ENCODE measurements at regions not wholly inside any gene's neighbourhood (a gene's known extent, or its start where the extent isn't known, plus 50 kb on each side); places are given as distances from the start of the nearest gene placed in this dataset.

- Histone ChIP-seq H3K9me2 (ENCODE audit: insufficient read depth, low read length) (no peaks in the 10 kb centered on the region), H3F3A (ENCODE audit: insufficient read depth, low read length, poor library complexity, severe bottlenecking) (no peaks in the 10 kb centered on the region), H4K20me1 (ENCODE audit: insufficient read depth) (no peaks in the 10 kb centered on the region), H2AFZ (ENCODE audit: low read depth, low read length) (no peak overlapping the region), H3K27me3 (ENCODE audit: insufficient read depth, low read depth, low read length) (no peaks in the 10 kb centered on the region), H3K27ac (ENCODE audit: low read length) (no peak overlapping the region), H3K4me3 (ENCODE audit: low read length) (no peak overlapping the region), H3K36me3 (ENCODE audit: insufficient read depth, low read length) (no peaks in the 10 kb centered on the region), H3K4me2 (ENCODE audit: low read length) (no peak overlapping the region), H3K79me2 (replicated peaks; ENCODE audit: insufficient read depth, low read length) (no peaks in the 10 kb centered on the region), H3K9me3 (ENCODE audit: low read length) (no peaks in the 10 kb centered on the region), H3K9ac (ENCODE audit: low read length) (no peak overlapping the region)
- TF ChIP-seq SMC3 (conservative IDR thresholded peaks at IDR 0.05; ENCODE audit: poor library complexity), result no peak
- TF ChIP-seq EZH2 (IDR thresholded peaks at IDR 0.05; ENCODE audit: borderline replicate concordance, insufficient read depth, low read length, poor library complexity, severe bottlenecking), result no peak
Measured at GRCh38 chr2:121033461-121033996, 251.5 kb downstream of the TFCP2L1 start.

- Histone ChIP-seq H3K27ac (ENCODE audit: low read length) (no peak overlapping the region), H3K27me3 (ENCODE audit: insufficient read depth, low read depth, low read length) (no peaks in the 10 kb centered on the region), H3K4me2 (ENCODE audit: low read length) (no peak overlapping the region), H3K36me3 (ENCODE audit: insufficient read depth, low read length) (no peaks in the 10 kb centered on the region), H4K20me1 (ENCODE audit: insufficient read depth) (no peaks in the 10 kb centered on the region), H3F3A (ENCODE audit: insufficient read depth, low read length, poor library complexity, severe bottlenecking) (no peaks in the 10 kb centered on the region), H3K4me3 (ENCODE audit: low read length) (no peak overlapping the region), H3K9me2 (ENCODE audit: insufficient read depth, low read length) (no peaks in the 10 kb centered on the region), H3K79me2 (replicated peaks; ENCODE audit: insufficient read depth, low read length) (no peaks in the 10 kb centered on the region), H3K9ac (ENCODE audit: low read length) (no peak overlapping the region), H3K9me3 (ENCODE audit: low read length) (no peaks in the 10 kb centered on the region), H2AFZ (ENCODE audit: low read depth, low read length) (no peak overlapping the region)
- TF ChIP-seq EZH2 (IDR thresholded peaks at IDR 0.05; ENCODE audit: borderline replicate concordance, insufficient read depth, low read length, poor library complexity, severe bottlenecking) (no peak), RAD21 (conservative IDR thresholded peaks at IDR 0.05) (no peak), EP300 (conservative IDR thresholded peaks at IDR 0.05; ENCODE audit: poor library complexity, severe bottlenecking) (no peak)
Measured at GRCh38 chr2:121034551-121034950, 250.5 kb downstream of the TFCP2L1 start.

- H3K79me2 ChIP-seq (replicated peaks; ENCODE audit: insufficient read depth, low read length), result no peaks in the 10 kb centered on the region
- TF ChIP-seq TAF1 (IDR thresholded peaks at IDR 0.05; ENCODE audit: low read depth) (no peak), EZH2 (IDR thresholded peaks at IDR 0.05; ENCODE audit: borderline replicate concordance, insufficient read depth, low read length, poor library complexity, severe bottlenecking) (no peak), SMC3 (conservative IDR thresholded peaks at IDR 0.05; ENCODE audit: poor library complexity) (no peak), MXI1 (conservative IDR thresholded peaks at IDR 0.05; ENCODE audit: poor library complexity, severe bottlenecking) (no peak), CTCF (IDR thresholded peaks at IDR 0.05; ENCODE audit: poor library complexity, severe bottlenecking) (no peak), RAD21 (conservative IDR thresholded peaks at IDR 0.05) (no peak), REST (IDR thresholded peaks at IDR 0.05; ENCODE audit: borderline replicate concordance) (no peak), EP300 (conservative IDR thresholded peaks at IDR 0.05; ENCODE audit: poor library complexity, severe bottlenecking) (no peak), POLR2AphosphoS5 (IDR thresholded peaks at IDR 0.05) (no peak)
- no peak overlapping the region for H3K27ac ChIP-seq (ENCODE audit: low read length)
- H2AFZ ChIP-seq (ENCODE audit: low read depth, low read length), result no peak overlapping the region
- H3K36me3 ChIP-seq (ENCODE audit: insufficient read depth, low read length), result no peaks in the 10 kb centered on the region
- H3K4me3 ChIP-seq (ENCODE audit: low read length), result no peak overlapping the region
- no peaks in the 10 kb centered on the region for H4K20me1 ChIP-seq (ENCODE audit: insufficient read depth)
- no peaks in the 10 kb centered on the region for H3F3A ChIP-seq (ENCODE audit: insufficient read depth, low read length, poor library complexity, severe bottlenecking)
- no peak overlapping the region for H3K4me2 ChIP-seq (ENCODE audit: low read length)
- no peak overlapping the region for H3K9ac ChIP-seq (ENCODE audit: low read length)
- H3K9me2 ChIP-seq (ENCODE audit: insufficient read depth, low read length), result no peaks in the 10 kb centered on the region
- no peaks in the 10 kb centered on the region for H3K27me3 ChIP-seq (ENCODE audit: insufficient read depth, low read depth, low read length)
- H3K9me3 ChIP-seq (ENCODE audit: low read length), result no peaks in the 10 kb centered on the region
Measured at GRCh38 chr2:121036226-121036692, 248.7 kb downstream of the TFCP2L1 start.

Data from neural cell (in vitro differentiated cells).